ENCODE measurements at regions not wholly inside any gene's neighbourhood (a gene's known extent, or its start where the extent isn't known, plus 50 kb on each side); places are given as distances from the start of the nearest gene placed in this dataset.
"Not testable (repeated sequence)": the region's sequence is repeated elsewhere in the genome, so short reads cannot be mapped to it uniquely, and the experiment has no call there.

DNA sequence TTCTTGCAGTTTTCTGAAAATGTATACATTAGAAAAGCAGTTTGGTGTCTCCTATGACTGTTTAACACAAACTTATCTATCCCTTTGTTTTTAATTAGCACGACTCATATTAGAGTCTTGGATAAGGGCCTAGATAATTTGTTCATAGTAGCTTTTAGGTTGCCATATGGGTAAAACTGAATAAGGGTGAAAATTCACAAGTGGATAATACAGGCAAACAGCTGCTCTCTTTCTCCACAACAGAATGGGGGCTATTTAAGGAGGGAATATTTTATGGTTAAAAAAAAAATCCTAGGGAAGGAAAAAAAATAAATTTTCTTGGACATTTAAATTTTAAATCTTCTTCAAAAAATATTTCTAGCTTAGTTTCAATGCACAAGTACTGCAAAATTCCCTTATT lies 1416.1 kb downstream of the GATA3 start:
- DNase-seq = no peak

DNA sequence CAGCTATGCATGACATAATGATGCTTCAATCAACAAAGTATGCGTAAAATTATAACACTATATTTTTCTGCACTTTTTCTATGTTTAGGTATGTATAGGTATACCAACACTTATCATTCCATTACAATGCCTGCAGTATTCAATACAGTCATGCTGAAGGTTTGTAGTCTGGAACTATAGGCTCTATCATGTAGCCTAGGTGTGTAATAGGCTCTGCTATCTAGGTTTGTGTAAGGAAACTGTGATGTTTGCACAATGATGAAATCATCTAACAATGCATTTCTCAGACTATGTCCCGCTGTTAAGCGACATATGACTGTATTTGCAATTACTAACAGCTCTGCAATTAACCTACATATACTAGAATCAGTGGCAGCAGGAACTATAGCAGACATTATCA lies 1447.5 kb downstream of the GATA3 start:
- DNase-seq = no peak

GRCh38 chr10:9504227-9504626 lies 1449.7 kb downstream of the GATA3 start:
- no peak for DNase-seq

DNA sequence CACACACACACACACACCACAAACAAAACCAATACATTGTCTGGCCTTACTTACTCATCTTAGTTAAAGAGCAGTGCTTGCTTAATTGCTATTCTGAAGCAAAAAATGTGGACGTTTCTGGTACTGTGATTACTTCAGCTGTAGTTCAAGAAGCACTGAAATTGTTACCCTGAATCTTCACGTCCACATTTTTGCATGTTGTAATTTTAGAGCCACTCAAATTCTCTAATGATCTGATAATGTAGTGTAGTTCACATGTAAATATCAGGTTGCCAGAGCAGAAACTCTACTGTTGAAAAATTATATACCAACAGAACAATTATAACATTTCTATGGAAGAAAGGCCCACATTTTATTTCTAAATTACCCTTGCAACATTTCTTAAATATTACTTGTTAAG lies 1451.1 kb downstream of the GATA3 start:
- DNase-seq = no peak

DNA sequence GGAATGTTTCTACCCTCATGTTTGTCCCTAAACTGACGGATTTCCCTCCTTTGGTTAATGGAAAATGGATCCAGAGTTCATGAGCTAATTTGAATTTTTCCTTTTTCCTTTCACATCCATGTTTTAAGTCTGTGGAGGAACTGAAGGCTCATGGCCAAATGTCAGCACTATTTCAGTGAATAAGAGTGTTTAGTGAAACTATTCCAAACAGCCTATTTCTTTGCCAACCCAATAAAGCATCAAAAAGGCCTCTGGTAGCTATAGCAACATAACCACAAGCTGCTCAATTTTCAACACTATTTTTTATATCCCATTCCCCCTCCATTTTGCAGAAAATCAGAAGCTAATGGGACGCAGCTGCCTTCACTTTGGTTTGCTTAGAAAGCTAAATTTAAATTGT lies 1454.1 kb downstream of the GATA3 start:
- DNase-seq = no peak

GRCh38 chr10:9510626-9511025 lies 1456.1 kb downstream of the GATA3 start:
- no peak for DNase-seq

DNA sequence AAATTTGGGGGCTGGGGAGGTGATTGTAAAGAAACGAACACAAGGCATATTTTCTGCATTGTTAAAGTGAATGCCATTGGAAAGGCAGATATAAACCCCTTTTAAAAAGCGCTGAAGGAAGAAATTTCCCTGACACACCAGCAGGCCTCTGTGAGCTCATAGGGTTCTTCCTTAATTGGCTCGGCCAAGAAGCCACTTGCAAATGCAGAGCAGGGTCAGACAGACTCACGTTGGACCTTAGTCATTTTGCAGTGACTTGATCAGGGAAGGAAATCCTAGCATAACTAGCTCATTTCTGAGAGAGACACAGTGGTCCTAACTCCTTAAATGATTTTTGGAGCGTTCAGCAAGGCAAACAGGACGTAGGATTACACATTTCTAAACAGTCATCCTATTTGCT lies 1461.4 kb downstream of the GATA3 start:
- no peak for DNase-seq

- DNase-seq = no peak
Observed at GRCh38 chr10:9535744-9536143, 1481.3 kb downstream of the GATA3 start.

- DNase-seq = no peak
Observed at GRCh38 chr10:9545073-9545472, 1472.6 kb upstream of the CELF2 start.

GRCh38 chr10:9547936-9548904 lies 1469.5 kb upstream of the CELF2 start:
- DNase-seq = no peak

DNA sequence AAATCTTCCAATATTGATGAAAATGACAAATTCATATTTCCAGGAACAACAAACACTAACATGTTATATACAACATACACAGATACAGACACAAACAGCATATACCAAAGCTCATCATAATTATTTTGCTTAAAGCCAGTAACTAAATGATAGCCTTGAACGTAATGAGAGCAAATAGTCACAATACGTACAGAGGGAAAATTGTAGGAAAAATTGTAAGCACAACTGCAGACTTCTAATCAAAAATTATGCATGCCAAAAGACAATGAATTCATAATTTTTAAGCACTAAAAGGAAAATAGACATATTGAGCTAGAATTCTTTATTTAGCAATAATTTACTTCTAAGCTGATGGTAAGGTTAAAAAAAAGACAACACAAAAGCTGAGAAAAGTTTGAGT lies 1466.9 kb upstream of the CELF2 start:
- no peak for DNase-seq

- no peak for DNase-seq
Observed at GRCh38 chr10:9554321-9554720, 1463.4 kb upstream of the CELF2 start.

DNA sequence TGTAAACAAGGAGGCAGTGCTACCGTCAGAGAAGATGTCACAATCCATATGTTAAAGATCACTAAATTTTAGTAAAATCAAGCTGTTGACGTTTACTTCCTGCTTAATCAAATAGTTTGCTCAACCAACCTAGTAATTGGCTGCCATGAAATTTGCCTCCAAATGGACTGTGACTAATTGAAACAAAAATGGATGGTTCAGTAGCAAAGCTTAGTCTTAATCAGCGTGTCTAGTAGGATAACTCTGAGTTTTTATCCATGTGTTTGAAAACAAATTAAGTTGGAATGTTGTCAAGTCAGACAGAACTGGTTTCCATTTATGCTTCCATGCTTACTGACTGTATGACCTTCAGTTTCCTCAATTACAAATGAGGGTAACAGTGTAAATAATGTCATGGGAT lies 1456.7 kb upstream of the CELF2 start:
- no peak for DNase-seq

GRCh38 chr10:9561821-9562505 lies 1455.7 kb upstream of the CELF2 start:
- no peak for DNase-seq

DNA sequence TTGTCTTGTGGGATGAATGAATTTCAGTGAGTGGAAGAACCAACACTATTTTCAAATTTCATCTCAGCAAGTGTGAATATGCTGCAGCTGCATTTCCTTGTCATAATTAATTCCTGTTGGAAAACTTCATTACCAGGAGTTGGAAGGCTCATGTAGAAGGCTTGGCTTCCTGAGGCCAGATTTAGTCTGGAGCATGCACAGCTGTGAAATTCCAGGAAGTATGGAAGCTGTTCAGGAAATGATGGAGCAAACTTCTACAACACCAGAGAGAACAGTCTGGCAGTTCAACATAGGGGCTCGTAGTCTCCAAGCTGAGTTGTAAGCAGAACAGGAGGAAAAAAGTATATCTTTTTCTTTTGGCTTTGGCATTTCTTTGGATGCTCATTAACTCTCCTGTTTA lies 1439.9 kb upstream of the CELF2 start:
- no peak for DNase-seq

DNA sequence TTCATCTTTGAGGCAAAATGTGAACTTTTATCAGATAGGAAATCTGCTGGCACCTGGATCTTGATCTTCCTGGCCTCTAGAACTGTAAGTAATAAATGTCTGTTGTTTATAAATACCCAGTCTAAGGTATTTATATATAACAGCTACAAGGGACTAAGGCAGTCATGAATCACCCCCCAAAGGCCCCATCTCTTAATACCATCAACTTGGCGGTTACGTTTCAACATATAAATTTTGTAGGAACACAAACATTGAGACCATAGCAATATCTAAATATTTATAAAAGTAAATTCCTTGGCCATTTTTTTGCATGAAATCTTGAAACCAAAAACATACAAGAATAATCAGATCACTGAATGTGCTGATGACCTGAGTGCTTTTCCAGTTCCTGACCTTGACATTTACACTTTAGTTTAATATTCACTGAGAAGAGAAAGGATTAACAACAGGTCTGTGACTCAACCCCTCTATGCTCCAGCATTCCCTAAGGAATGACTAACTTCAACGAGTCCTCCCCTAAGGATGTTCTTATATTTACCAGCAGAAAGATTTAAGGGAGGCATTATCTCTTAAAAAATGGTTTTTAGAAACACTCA lies 1438.5 kb upstream of the CELF2 start:
- DNase-seq = no peak

DNA sequence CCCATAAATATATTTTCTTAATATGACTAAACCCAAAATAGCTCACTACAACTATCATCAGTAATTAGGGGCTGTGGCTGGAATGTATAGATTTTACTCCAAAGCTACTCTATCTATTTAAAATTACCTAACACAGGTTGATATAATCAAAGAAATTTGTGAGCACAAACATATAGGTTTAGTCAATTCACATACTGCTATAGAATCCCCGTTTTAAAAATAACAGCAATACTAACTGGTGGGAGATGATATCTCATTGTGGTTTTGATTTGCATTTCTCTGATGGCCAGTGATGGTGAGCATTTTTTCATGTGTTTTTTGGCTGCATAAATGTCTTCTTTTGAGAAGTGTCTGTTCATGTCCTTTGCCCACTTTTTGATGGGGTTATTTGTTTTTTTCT lies 1434.9 kb upstream of the CELF2 start:
- not testable (repeated sequence) for DNase-seq

DNA sequence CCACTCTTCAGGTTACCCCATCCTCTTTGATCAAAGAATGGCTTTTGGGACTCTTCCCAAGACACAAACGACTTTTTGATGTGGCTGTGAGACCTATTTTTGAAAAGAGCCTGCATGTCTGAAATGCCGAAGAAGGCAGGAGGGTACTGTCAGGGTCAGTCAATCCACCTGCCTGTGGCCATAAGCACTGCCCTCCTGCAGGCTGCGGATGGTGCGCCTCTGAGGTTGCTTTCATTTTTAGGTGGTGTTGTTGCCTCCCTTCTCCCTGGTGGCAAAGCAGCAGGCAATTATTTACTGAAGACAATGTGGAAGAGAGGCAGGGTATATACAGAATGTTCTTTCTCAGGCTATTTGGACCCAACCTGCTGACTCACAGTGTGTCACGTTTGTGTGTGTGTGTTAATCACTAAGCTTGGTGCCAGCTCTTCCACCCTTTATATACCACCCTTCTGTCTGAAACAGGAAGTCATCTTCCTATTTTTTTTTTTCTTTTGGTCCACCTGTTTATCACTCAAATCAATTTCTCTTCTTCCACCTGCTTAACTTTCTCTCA lies 1421.2 kb upstream of the CELF2 start:
- no peak for DNase-seq

GRCh38 chr10:9602998-9603397 lies 1414.7 kb upstream of the CELF2 start:
- DNase-seq = no peak

GRCh38 chr10:9603972-9604371 lies 1413.7 kb upstream of the CELF2 start:
- no peak for DNase-seq

- DNase-seq = no peak
Observed at GRCh38 chr10:9605231-9605630, 1412.4 kb upstream of the CELF2 start.

DNA sequence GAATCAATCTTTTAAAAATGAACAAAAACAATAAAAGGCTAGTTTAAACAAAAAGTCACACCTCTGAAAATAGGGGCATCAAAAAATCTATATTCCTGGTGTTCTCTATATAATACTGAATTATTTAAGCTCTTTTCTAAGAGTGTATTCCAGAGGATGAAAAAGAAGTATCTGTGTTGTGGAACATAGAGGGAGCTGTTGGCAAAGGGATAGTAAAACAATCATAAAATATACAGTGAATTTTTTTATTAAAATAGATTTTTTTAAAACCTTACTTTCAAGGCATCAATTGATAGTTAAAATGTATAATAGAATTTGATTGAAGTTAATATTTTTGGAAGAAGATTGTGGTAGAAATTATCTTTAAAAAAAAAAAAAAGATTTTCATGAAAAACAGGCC lies 1409.1 kb upstream of the CELF2 start:
- no peak for DNase-seq

DNA sequence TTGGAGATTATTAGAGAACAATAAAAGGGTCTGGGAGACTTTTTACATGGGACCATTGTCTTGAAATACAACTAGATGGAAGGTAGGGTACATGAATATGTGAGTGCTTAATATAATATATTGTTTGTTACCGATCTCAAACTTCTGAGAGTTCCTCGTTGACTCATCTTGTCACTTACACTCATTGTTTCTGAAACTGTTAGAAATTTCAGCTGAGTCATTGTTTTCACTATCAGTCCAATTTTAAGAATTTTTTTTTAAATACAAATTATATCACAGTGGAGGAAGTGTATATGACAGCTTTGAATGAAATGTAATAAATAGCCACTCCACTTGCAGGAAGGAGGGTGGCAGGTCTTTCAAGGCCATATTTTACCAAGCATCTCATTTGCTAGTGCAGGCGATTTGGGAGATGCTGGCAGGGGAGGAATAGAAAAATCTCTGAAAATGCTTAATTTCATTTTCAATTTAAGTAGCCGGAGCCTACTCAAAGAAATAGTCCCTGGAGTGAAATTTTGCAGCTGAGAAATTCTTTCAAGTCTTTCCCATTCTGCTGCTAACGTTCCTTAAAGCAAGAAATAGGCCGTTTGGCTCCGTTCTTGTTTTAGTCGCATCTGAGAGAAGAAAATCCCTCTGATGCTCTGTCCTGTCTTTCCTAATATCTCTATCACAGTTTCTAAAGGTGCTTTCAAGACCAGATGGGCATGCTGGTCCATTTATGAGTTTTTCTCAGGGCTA lies 1404.2 kb upstream of the CELF2 start:
- DNase-seq = no peak
